Neutrophil (primary cell): ENCODE measurements at regions not wholly inside any gene's neighbourhood (a gene's known extent, or its start where the extent isn't known, plus 50 kb on each side); places are given as distances from the start of the nearest gene placed in this dataset.

Experiments
- H3K27ac ChIP-seq: fragments of 200-600 bp; sonication (generic); 2 replicates; pipeline ENCODE4 v1.5.1; 2016; ENCODE audit warnings: mild to moderate bottlenecking, moderate library complexity
- H3K27me3 ChIP-seq: fragments of 200-600 bp; sonication (generic); 2 replicates; pipeline ENCODE4 v1.6.0; 2016; ENCODE audit warnings: mild to moderate bottlenecking
- H3K36me3 ChIP-seq: fragments of 200-600 bp; sonication (generic); 2 replicates; pipeline ENCODE4 v1.5.1; 2017
- H3K4me1 ChIP-seq, 2 experiments: fragments of 200-600 bp in 1 of 2; sonication (generic) in 1 of 2; 1 replicate in 1 of 2; 2 replicates in 1 of 2; pipeline versions ENCODE4 v1.5.1 to v1.6.1; 2013 to 2016; ENCODE audit warnings: low read depth in 1 of 2, low read length in 1 of 2, mild to moderate bottlenecking in 1 of 2, moderate library complexity in 1 of 2; ENCODE audit not compliant: control insufficient read depth in 1 of 2, insufficient read depth in 1 of 2
- H3K4me3 ChIP-seq, 2 experiments: fragments of 200-600 bp in 1 of 2; sonication (generic) in 1 of 2; 1 replicate in 1 of 2; 2 replicates in 1 of 2; pipeline ENCODE4 v1.5.1; 2013 to 2016; ENCODE audit warnings: low read depth in 1 of 2, low read length in 1 of 2, mild to moderate bottlenecking in 1 of 2, moderate library complexity in 1 of 2
- H3K9me3 ChIP-seq: fragments of 200-600 bp; sonication (generic); 2 replicates; pipeline ENCODE4 v1.5.1; 2016
- CTCF ChIP-seq: fragments of 200-600 bp; sonication (generic); IDR thresholded peaks from 2 replicates; pipeline ENCODE4 v1.5.1; 2016; ENCODE audit warnings: antibody characterized with exemption

GRCh38 chr5:8585230-8586018 is 716.5 kb downstream of the MTRR start:
- Histone ChIP-seq H3K4me1 (no peaks in the 10 kb centered on the region), H3K27ac (no peak overlapping the region), H3K4me3 (no peak overlapping the region), H3K36me3 (no peaks in the 10 kb centered on the region), H3K9me3 (no peaks in the 10 kb centered on the region), H3K27me3 (no peaks in the 10 kb centered on the region)
- TF ChIP-seq CTCF, result no peak

GRCh38 chr5:8590959-8591358 is 722.0 kb downstream of the MTRR start:
- Histone ChIP-seq H3K36me3 (no peaks in the 10 kb centered on the region), H3K27me3 (no peaks in the 10 kb centered on the region), H3K4me1 (no peaks in the 10 kb centered on the region), H3K27ac (no peak overlapping the region), H3K4me3 (no peak overlapping the region), H3K9me3 (no peaks in the 10 kb centered on the region)
- no peak for TF ChIP-seq CTCF

DNA sequence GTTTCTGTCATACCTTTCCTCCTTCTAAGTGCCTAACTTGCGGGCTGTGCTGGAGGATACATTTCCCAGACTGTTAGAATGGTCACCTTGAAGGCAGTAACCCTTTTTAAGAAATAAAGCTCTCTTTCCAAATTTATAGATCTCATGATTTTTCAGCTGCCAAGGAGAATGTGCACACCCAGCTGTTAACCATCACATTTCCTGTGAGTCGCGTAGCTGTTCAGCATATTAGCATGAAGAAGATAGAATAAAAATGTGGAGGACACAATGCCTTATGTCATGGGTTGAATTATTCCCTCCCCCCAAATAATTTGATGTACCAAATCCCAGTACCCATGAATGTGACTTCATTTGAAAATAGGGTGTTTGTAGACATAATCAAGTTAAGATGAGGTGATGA is 729.4 kb downstream of the MTRR start:
- H3K4me3 ChIP-seq, result no peak overlapping the region
- H3K27me3 ChIP-seq, result no peaks in the 10 kb centered on the region
- no peak overlapping the region for H3K27ac ChIP-seq

DNA sequence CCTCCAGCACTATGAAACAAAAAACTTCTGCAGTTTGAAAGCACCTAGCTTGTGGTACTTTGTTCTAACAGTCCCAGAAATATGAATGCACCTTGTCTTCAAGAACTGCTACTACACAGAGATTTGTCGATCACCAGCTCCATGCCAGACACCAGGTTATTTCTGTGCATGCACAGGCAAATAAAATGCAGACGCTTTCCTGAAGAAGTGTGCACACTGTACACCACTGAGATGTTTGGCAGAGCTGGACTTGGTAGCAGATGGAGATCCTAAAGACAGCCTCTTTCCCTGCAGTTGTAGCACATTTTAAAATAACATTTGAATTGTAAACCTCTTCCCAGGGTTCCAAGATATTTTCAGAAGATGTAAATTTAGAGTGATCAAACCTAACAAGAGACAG is 730.0 kb downstream of the MTRR start:
- H3K36me3 ChIP-seq, result no peaks in the 10 kb centered on the region
- H3K27ac ChIP-seq, result no peak overlapping the region
- no peaks in the 10 kb centered on the region for H3K4me1 ChIP-seq
- H3K27me3 ChIP-seq, result no peaks in the 10 kb centered on the region
- H3K4me3 ChIP-seq, result no peak overlapping the region
- no peaks in the 10 kb centered on the region for H3K9me3 ChIP-seq
- no peak for TF ChIP-seq CTCF

More for the DNA sequence above, 729.4 kb downstream of the MTRR start:
- Histone ChIP-seq H3K9me3 (no peaks in the 10 kb centered on the region), H3K4me1 (no peaks in the 10 kb centered on the region), H3K36me3 (no peaks in the 10 kb centered on the region)
- TF ChIP-seq CTCF, result no peak

GRCh38 chr5:8600843-8601242 is 731.9 kb downstream of the MTRR start:
- Histone ChIP-seq H3K4me3 (no peak overlapping the region), H3K27me3 (no peaks in the 10 kb centered on the region), H3K27ac (no peak overlapping the region), H3K9me3 (no peaks in the 10 kb centered on the region), H3K4me1 (no peaks in the 10 kb centered on the region), H3K36me3 (no peaks in the 10 kb centered on the region)
- no peak for TF ChIP-seq CTCF
